ENCODE measurements at regions not wholly inside any gene's neighbourhood (a gene's known extent, or its start where the extent isn't known, plus 50 kb on each side); places are given as distances from the start of the nearest gene placed in this dataset.

DNA sequence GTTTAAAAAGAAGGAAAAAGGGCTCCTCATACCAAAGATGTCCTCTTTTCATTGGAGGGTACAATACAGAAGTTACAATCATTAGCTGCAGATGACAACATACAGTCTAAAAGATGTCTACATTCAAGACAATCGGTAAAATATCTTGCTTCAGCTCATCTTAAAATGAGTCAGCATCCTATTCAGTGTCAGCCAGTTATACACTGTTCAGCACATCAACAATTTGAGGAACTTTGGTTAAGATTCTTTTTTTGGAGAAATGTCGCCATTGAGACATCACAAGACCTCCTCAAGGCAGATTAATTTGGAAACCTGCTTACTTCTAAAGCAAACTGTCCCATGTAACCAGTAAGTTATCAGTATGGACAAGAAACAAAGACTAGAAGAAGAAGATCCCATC is 100.7 kb upstream of the SLC38A4 start (continued):
- TF ChIP-seq, protein P1, sequence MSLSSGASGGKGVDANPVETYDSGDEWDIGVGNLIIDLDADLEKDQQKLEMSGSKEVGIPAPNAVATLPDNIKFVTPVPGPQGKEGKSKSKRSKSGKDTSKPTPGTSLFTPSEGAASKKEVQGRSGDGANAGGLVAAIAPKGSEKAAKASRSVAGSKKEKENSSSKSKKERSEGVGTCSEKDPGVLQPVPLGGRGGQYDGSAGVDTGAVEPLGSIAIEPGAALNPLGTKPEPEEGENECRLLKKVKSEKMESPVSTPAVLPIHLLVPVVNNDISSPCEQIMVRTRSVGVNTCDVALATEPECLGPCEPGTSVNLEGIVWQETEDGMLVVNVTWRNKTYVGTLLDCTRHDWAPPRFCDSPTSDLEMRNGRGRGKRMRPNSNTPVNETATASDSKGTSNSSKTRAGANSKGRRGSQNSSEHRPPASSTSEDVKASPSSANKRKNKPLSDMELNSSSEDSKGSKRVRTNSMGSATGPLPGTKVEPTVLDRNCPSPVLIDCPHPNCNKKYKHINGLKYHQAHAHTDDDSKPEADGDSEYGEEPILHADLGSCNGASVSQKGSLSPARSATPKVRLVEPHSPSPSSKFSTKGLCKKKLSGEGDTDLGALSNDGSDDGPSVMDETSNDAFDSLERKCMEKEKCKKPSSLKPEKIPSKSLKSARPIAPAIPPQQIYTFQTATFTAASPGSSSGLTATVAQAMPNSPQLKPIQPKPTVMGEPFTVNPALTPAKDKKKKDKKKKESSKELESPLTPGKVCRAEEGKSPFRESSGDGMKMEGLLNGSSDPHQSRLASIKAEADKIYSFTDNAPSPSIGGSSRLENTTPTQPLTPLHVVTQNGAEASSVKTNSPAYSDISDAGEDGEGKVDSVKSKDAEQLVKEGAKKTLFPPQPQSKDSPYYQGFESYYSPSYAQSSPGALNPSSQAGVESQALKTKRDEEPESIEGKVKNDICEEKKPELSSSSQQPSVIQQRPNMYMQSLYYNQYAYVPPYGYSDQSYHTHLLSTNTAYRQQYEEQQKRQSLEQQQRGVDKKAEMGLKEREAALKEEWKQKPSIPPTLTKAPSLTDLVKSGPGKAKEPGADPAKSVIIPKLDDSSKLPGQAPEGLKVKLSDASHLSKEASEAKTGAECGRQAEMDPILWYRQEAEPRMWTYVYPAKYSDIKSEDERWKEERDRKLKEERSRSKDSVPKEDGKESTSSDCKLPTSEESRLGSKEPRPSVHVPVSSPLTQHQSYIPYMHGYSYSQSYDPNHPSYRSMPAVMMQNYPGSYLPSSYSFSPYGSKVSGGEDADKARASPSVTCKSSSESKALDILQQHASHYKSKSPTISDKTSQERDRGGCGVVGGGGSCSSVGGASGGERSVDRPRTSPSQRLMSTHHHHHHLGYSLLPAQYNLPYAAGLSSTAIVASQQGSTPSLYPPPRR (CRISPR knock-in tag; IDR thresholded peaks at IDR 0.05; ENCODE audit: borderline replicate concordance): no peak
- TF ChIP-seq ZSCAN22 (CRISPR knock-in tag; IDR thresholded peaks at IDR 0.05) (no peak), ZBTB7B (CRISPR knock-in tag; IDR thresholded peaks at IDR 0.05) (no peak), RBAK (CRISPR knock-in tag; IDR thresholded peaks at IDR 0.05) (no peak), EHMT2 (IDR thresholded peaks at IDR 0.05; ENCODE audit: borderline replicate concordance, low read depth, low read length) (no peak)
- TF ChIP-seq, protein P2, sequence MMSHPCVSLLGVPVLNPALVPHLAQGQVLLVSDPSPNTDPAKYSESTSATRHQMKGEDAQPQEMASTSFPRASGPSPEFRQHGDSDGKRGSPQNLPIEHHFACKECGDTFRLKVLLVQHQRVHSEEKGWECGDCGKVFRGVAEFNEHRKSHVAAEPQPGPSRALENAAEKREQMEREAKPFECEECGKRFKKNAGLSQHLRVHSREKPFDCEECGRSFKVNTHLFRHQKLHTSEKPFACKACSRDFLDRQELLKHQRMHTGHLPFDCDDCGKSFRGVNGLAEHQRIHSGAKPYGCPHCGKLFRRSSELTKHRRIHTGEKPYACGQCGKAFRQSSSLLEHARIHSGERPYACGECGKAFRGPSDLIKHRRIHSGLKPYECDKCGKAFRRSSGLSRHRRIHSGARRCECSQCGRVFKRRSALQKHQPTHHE (CRISPR knock-in tag; IDR thresholded peaks at IDR 0.05; ENCODE audit: borderline replicate concordance): no peak

DNA sequence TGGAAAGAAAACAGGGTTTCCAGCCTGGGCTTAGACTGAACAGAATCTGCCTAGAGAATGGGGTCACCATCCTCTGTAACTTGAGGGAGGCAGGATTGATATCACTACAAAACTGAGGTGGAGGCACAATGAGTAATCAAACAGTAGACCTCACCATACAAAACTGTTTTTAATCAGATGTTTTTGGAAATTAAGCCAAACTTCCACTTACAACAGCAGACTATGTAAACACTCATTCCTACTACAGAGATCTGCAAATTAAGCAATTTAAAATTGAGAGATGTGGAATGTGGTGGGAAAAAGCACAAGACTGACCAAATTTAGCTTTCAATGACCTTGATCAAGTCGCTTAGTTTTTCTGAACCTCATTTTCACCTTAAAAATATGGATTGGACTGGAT is 104.3 kb upstream of the SLC38A4 start:
- intact Hi-C loops (cut with micrococcal nuclease; ENCODE audit: unreplicated experiment): loop anchor here (10.0 kb wide), 1 partner anchor 435 kb away; no protein-coding TSS in a partner anchor
- no peaks in the 10 kb centered on the region for H3K9me3 ChIP-seq (ENCODE audit: low read length)
- H3K27me3 ChIP-seq (ENCODE audit: control insufficient read depth in 1 of 2, insufficient read depth in 2 of 2, low read length in 2 of 2): no peaks in the 10 kb centered on the region
- DNase-seq (ENCODE audit: low spot score) (no peak), ATAC-seq (no peak), FAIRE-seq (no peak)
- H3K4me3 ChIP-seq (replicated peaks in 1 of 3; ENCODE audit: insufficient read depth in 1 of 3, low read depth in 2 of 3, low read length in 3 of 3): no peak overlapping the region
- WGBS (ENCODE audit: low lambda C conversion rate): 39% methylated on average over 1 of the region's 1 CpG
- no peaks in the 10 kb centered on the region for H3K36me3 ChIP-seq (replicated peaks in 1 of 2; ENCODE audit: control insufficient read depth in 1 of 2, insufficient read depth in 2 of 2, low read length in 2 of 2)
- no peak overlapping the region for H3K4me2 ChIP-seq (ENCODE audit: low read depth, low read length)
- H4K20me1 ChIP-seq (ENCODE audit: insufficient read depth, low read length): no peaks in the 10 kb centered on the region
- H2AFZ ChIP-seq (ENCODE audit: low read length): no peak overlapping the region
- ChIA-PET CTCF (ENCODE audit: low intra/inter-chr PET ratio, low total read pairs) (no interaction called here), POLR2A (no interaction called here)
- no peaks in the 10 kb centered on the region for H3K79me2 ChIP-seq (ENCODE audit: insufficient read depth, low read length)
- H3K9ac ChIP-seq (ENCODE audit: insufficient read depth, low read depth, low read length): no peak overlapping the region
- H3K27ac ChIP-seq (ENCODE audit: extremely low read length, insufficient read depth, low read length): no peak overlapping the region
- peaks cover 10% of the 10 kb centered on the region for H3K4me1 ChIP-seq (ENCODE audit: insufficient read depth, low read length)
- no TSS peak for BruUV-seq (replicated peaks)
- in situ Hi-C loops (cut with HindIII; ENCODE audit: extremely low pct_ligation_motif_present, low pct_unique_long_range_greater_than_20kb): loop anchor here (5.0 to 10.0 kb wide), 3 partner anchors 155 to 585 kb away; no protein-coding TSS in a partner anchor
- TF ChIP-seq, protein P3, sequence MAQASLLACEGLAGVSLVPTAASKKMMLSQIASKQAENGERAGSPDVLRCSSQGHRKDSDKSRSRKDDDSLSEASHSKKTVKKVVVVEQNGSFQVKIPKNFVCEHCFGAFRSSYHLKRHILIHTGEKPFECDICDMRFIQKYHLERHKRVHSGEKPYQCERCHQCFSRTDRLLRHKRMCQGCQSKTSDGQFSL (CRISPR knock-in tag; IDR thresholded peaks at IDR 0.05): no peak
- TF ChIP-seq TCF12 (IDR thresholded peaks at IDR 0.05) (no peak), TCF12 (CRISPR knock-in tag; IDR thresholded peaks at IDR 0.05) (no peak), TBL1XR1 (IDR thresholded peaks at IDR 0.05; ENCODE audit: borderline replicate concordance, low read length, partially characterized antibody) (no peak), TGIF2 (CRISPR knock-in tag; IDR thresholded peaks at IDR 0.05) (no peak)
- TF ChIP-seq, protein P4, sequence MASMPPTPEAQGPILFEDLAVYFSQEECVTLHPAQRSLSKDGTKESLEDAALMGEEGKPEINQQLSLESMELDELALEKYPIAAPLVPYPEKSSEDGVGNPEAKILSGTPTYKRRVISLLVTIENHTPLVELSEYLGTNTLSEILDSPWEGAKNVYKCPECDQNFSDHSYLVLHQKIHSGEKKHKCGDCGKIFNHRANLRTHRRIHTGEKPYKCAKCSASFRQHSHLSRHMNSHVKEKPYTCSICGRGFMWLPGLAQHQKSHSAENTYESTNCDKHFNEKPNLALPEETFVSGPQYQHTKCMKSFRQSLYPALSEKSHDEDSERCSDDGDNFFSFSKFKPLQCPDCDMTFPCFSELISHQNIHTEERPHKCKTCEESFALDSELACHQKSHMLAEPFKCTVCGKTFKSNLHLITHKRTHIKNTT (CRISPR knock-in tag; IDR thresholded peaks at IDR 0.05): no peak
- TF ChIP-seq, protein P5, sequence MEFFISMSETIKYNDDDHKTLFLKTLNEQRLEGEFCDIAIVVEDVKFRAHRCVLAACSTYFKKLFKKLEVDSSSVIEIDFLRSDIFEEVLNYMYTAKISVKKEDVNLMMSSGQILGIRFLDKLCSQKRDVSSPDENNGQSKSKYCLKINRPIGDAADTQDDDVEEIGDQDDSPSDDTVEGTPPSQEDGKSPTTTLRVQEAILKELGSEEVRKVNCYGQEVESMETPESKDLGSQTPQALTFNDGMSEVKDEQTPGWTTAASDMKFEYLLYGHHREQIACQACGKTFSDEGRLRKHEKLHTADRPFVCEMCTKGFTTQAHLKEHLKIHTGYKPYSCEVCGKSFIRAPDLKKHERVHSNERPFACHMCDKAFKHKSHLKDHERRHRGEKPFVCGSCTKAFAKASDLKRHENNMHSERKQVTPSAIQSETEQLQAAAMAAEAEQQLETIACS (CRISPR knock-in tag; IDR thresholded peaks at IDR 0.05): no peak

Measured in HepG2 (cell line).